SK-N-MC (cell line): ENCODE measurements at regions not wholly inside any gene's neighbourhood (a gene's known extent, or its start where the extent isn't known, plus 50 kb on each side); places are given as distances from the start of the nearest gene placed in this dataset.

Experiments
- EZH2 ChIP-seq: fragments of 200-600 bp; sonication (generic); IDR thresholded peaks from one replicate; pipeline ENCODE4 v1.6.1; 2017; ENCODE audit warnings: antibody characterized with exemption
- POLR2AphosphoS5 ChIP-seq: IDR thresholded peaks from 2 replicates; pipeline ENCODE4 v1.6.1; 2012; ENCODE audit warnings: mild to moderate bottlenecking, low read depth, low read length, borderline replicate concordance

DNA sequence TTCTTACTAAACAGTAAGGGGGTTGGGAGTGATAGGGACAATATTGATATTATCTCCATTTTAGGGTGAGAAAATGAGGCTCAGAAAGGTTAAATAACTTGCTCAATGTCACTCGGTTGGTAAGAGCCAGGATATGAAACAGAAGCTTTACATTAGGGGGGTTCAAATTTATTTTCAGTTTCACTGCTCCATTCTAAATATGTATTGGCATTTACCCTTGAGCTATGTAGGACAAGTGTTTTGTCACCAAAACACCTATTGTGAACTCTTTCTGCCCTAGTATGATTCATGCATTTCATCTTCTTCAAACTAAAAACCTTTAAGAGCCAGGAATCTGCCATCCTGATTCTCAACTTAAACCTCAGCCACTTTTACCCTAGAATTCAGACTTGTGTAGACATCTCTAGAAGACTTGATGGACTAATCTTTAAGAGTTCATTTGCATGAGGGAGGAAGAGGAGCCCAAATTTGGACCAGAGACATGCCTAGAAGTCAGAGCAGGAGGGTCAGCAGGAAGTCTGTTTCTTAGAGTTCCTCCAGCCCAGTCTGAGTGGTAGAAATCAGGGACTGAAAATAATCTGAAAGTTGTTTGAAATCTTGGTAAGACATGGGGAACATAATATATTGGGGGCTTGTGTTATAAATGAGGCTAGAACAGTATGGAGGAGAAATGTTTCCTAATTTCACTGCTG is 129.4 kb upstream of the ATP5MC3 start:
- no peak for TF ChIP-seq POLR2AphosphoS5
- no peak for TF ChIP-seq EZH2
